ENCODE measurements at regions not wholly inside any gene's neighbourhood (a gene's known extent, or its start where the extent isn't known, plus 50 kb on each side); places are given as distances from the start of the nearest gene placed in this dataset.

GRCh38 chr15:37253877-37254276 is 153.5 kb upstream of the MEIS2 start:
- H3K36me3 ChIP-seq (ENCODE audit: insufficient read depth, low read length): no peaks in the 10 kb centered on the region
- H3K27me3 ChIP-seq (ENCODE audit: insufficient read depth, low read length): peaks cover 8% of the 10 kb centered on the region; the same call in 1 of the 2 replicates
- H3K27ac ChIP-seq (ENCODE audit: low read depth, low read length): no peak overlapping the region
- no peak overlapping the region for H3K4me3 ChIP-seq (ENCODE audit: low read depth, low read length)
- H3K4me1 ChIP-seq (ENCODE audit: control insufficient read depth, insufficient read depth, low read length, unreplicated experiment): no peaks in the 10 kb centered on the region
- H2AFZ ChIP-seq (ENCODE audit: low read length, unreplicated experiment): no peak overlapping the region
- no peaks in the 10 kb centered on the region for H3K79me2 ChIP-seq (ENCODE audit: control insufficient read depth, insufficient read depth, low read length, unreplicated experiment)

- no peaks in the 10 kb centered on the region for H3K4me1 ChIP-seq (ENCODE audit: control insufficient read depth, insufficient read depth, low read length, unreplicated experiment)
- H2AFZ ChIP-seq (ENCODE audit: low read length, unreplicated experiment): no peak overlapping the region
- no peak overlapping the region for H3K4me3 ChIP-seq (ENCODE audit: low read depth, low read length)
- H3K27ac ChIP-seq (ENCODE audit: low read depth, low read length): no peak overlapping the region
- no peaks in the 10 kb centered on the region for H3K36me3 ChIP-seq (ENCODE audit: insufficient read depth, low read length)
- H3K27me3 ChIP-seq (ENCODE audit: insufficient read depth, low read length): peaks cover 4% of the 10 kb centered on the region; the same call in 1 of the 2 replicates
- no peaks in the 10 kb centered on the region for H3K79me2 ChIP-seq (ENCODE audit: control insufficient read depth, insufficient read depth, low read length, unreplicated experiment)
Observed at GRCh38 chr15:37260255-37260654, 159.9 kb upstream of the MEIS2 start.

DNA sequence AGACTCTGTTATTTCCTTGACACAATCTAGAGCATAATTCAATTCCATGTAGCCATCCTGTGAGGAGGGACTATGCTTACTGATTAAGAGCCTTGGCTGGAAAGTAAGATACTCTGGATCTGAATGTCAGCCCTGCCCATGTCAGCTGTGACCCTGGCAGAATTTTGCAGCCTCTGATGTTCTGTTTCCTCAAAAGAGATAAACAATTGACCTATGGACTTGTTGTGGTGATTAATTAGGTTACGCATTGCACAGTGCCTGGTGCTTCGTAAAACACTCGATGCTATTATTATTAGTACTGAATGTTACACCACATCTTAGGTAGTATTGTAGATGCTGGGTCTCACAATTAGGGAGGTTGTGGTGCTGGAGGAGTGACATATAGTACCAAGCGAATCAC is 161.3 kb upstream of the MEIS2 start:
- Histone ChIP-seq H3K36me3 (ENCODE audit: insufficient read depth, low read length) (no peaks in the 10 kb centered on the region), H3K79me2 (ENCODE audit: control insufficient read depth, insufficient read depth, low read length, unreplicated experiment) (no peaks in the 10 kb centered on the region), H3K4me3 (ENCODE audit: low read depth, low read length) (no peak overlapping the region), H2AFZ (ENCODE audit: low read length, unreplicated experiment) (no peak overlapping the region), H3K4me1 (ENCODE audit: control insufficient read depth, insufficient read depth, low read length, unreplicated experiment) (no peaks in the 10 kb centered on the region), H3K27ac (ENCODE audit: low read depth, low read length) (no peak overlapping the region), H3K27me3 (ENCODE audit: insufficient read depth, low read length) (peaks cover 4% of the 10 kb centered on the region; the same call in 1 of the 2 replicates)

DNA sequence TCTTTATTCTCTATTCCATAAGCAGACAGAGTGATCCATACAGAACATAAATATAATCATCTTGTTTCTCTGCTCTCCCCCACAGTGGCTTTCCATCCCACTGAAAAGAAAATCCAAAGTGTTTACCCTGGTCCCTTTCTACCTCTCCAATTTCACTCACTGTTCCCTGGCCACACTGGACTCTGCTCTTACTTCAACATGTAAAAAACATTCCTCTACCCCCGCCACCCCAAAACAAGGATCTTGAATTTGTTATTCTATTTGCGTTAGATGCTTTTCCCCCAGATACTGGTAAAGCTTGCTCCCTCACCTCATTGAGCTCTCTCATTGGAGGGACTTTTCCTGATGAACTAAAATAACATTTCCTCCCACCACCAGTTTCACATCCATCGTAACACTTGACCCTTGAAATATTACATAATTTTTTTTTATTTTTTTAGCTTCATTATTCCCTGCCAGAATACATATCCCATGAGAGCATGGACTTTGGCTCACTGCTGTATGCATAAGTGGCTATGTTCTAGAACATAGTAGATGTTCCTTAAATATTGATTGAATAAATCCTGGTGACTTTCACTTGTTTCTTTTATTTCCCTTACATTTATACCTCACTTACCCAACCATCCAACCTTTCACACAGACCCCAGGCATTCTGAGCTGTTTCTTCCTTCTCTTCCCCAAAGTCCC is 162.7 kb upstream of the MEIS2 start:
- no peaks in the 10 kb centered on the region for H3K36me3 ChIP-seq (ENCODE audit: insufficient read depth, low read length)
- H3K27me3 ChIP-seq (ENCODE audit: insufficient read depth, low read length): peaks cover 4% of the 10 kb centered on the region; the same call in 1 of the 2 replicates
- peak overlapping the region; percentile 59 for H3K4me3 ChIP-seq (ENCODE audit: low read depth, low read length)
- no peaks in the 10 kb centered on the region for H3K79me2 ChIP-seq (ENCODE audit: control insufficient read depth, insufficient read depth, low read length, unreplicated experiment)
- no peaks in the 10 kb centered on the region for H3K4me1 ChIP-seq (ENCODE audit: control insufficient read depth, insufficient read depth, low read length, unreplicated experiment)
- no peak overlapping the region for H3K27ac ChIP-seq (ENCODE audit: low read depth, low read length)
- no peak overlapping the region for H2AFZ ChIP-seq (ENCODE audit: low read length, unreplicated experiment)

GRCh38 chr15:37289109-37289765 is 188.9 kb upstream of the MEIS2 start:
- H3K36me3 ChIP-seq (ENCODE audit: insufficient read depth, low read length): no peaks in the 10 kb centered on the region

GRCh38 chr15:37291920-37292319 is 191.6 kb upstream of the MEIS2 start:
- Histone ChIP-seq H3K36me3 (ENCODE audit: insufficient read depth, low read length) (no peaks in the 10 kb centered on the region), H3K4me1 (ENCODE audit: control insufficient read depth, insufficient read depth, low read length, unreplicated experiment) (no peaks in the 10 kb centered on the region), H3K79me2 (ENCODE audit: control insufficient read depth, insufficient read depth, low read length, unreplicated experiment) (no peaks in the 10 kb centered on the region), H2AFZ (ENCODE audit: low read length, unreplicated experiment) (no peak overlapping the region), H3K4me3 (ENCODE audit: low read depth, low read length) (no peak overlapping the region), H3K27ac (ENCODE audit: low read depth, low read length) (no peak overlapping the region), H3K27me3 (ENCODE audit: insufficient read depth, low read length) (no peaks in the 10 kb centered on the region)

More at GRCh38 chr15:37289109-37289765, 188.9 kb upstream of the MEIS2 start:
- H3K27me3 ChIP-seq (ENCODE audit: insufficient read depth, low read length): no peaks in the 10 kb centered on the region
- H3K27ac ChIP-seq (ENCODE audit: low read depth, low read length): no peak overlapping the region
- no peak overlapping the region for H3K4me3 ChIP-seq (ENCODE audit: low read depth, low read length)
- H3K4me1 ChIP-seq (ENCODE audit: control insufficient read depth, insufficient read depth, low read length, unreplicated experiment): no peaks in the 10 kb centered on the region
- no peak overlapping the region for H2AFZ ChIP-seq (ENCODE audit: low read length, unreplicated experiment)
- H3K79me2 ChIP-seq (ENCODE audit: control insufficient read depth, insufficient read depth, low read length, unreplicated experiment): no peaks in the 10 kb centered on the region

GRCh38 chr15:37298271-37298670 is 197.9 kb upstream of the MEIS2 start:
- no peaks in the 10 kb centered on the region for H3K4me1 ChIP-seq (ENCODE audit: control insufficient read depth, insufficient read depth, low read length, unreplicated experiment)
- no peaks in the 10 kb centered on the region for H3K36me3 ChIP-seq (ENCODE audit: insufficient read depth, low read length)
- no peaks in the 10 kb centered on the region for H3K27me3 ChIP-seq (ENCODE audit: insufficient read depth, low read length)
- H3K79me2 ChIP-seq (ENCODE audit: control insufficient read depth, insufficient read depth, low read length, unreplicated experiment): no peaks in the 10 kb centered on the region
- H3K27ac ChIP-seq (ENCODE audit: low read depth, low read length): no peak overlapping the region
- no peak overlapping the region for H2AFZ ChIP-seq (ENCODE audit: low read length, unreplicated experiment)
- H3K4me3 ChIP-seq (ENCODE audit: low read depth, low read length): no peak overlapping the region

DNA sequence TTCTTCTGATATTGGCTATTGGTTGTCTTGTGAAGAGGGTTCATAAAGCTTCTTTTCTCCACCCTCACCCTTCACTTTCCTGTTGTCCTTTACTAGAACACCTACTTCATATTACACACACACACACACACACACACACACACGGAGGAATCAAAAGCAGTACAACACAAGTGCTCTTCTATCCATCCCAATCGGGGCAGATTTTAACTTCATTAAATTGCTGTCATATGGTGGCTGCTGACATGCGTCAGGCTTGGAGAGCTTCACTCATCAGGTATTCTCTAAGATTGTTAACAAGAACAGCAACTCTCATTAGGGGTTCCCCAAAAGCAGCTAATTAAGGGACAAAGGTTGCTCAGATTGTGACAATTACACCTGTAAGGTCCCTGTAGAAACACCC is 239.1 kb upstream of the MEIS2 start:
- no peaks in the 10 kb centered on the region for H3K36me3 ChIP-seq (ENCODE audit: insufficient read depth, low read length)
- H3K4me3 ChIP-seq (ENCODE audit: low read depth, low read length): no peak overlapping the region
- no peak overlapping the region for H3K27ac ChIP-seq (ENCODE audit: low read depth, low read length)
- H3K27me3 ChIP-seq (ENCODE audit: insufficient read depth, low read length): no peaks in the 10 kb centered on the region
- H3K4me1 ChIP-seq (ENCODE audit: control insufficient read depth, insufficient read depth, low read length, unreplicated experiment): no peaks in the 10 kb centered on the region
- H3K79me2 ChIP-seq (ENCODE audit: control insufficient read depth, insufficient read depth, low read length, unreplicated experiment): no peaks in the 10 kb centered on the region
- H2AFZ ChIP-seq (ENCODE audit: low read length, unreplicated experiment): no peak overlapping the region

GRCh38 chr15:37339856-37340255 is 239.5 kb upstream of the MEIS2 start:
- Histone ChIP-seq H2AFZ (ENCODE audit: low read length, unreplicated experiment) (no peak overlapping the region), H3K4me1 (ENCODE audit: control insufficient read depth, insufficient read depth, low read length, unreplicated experiment) (no peaks in the 10 kb centered on the region), H3K36me3 (ENCODE audit: insufficient read depth, low read length) (no peaks in the 10 kb centered on the region), H3K79me2 (ENCODE audit: control insufficient read depth, insufficient read depth, low read length, unreplicated experiment) (no peaks in the 10 kb centered on the region), H3K27ac (ENCODE audit: low read depth, low read length) (no peak overlapping the region), H3K27me3 (ENCODE audit: insufficient read depth, low read length) (no peaks in the 10 kb centered on the region), H3K4me3 (ENCODE audit: low read depth, low read length) (no peak overlapping the region)

- no peak overlapping the region for H3K4me3 ChIP-seq (ENCODE audit: low read depth, low read length)
- H3K27ac ChIP-seq (ENCODE audit: low read depth, low read length): no peak overlapping the region
- H3K36me3 ChIP-seq (ENCODE audit: insufficient read depth, low read length): no peaks in the 10 kb centered on the region
- H3K79me2 ChIP-seq (ENCODE audit: control insufficient read depth, insufficient read depth, low read length, unreplicated experiment): no peaks in the 10 kb centered on the region
- no peaks in the 10 kb centered on the region for H3K4me1 ChIP-seq (ENCODE audit: control insufficient read depth, insufficient read depth, low read length, unreplicated experiment)
- H3K27me3 ChIP-seq (ENCODE audit: insufficient read depth, low read length): no peaks in the 10 kb centered on the region
- no peak overlapping the region for H2AFZ ChIP-seq (ENCODE audit: low read length, unreplicated experiment)
Observed at GRCh38 chr15:37340438-37340837, 240.1 kb upstream of the MEIS2 start.

Measured in ACC112 (cell line).